A673 (cell line): ENCODE measurements at regions not wholly inside any gene's neighbourhood (a gene's known extent, or its start where the extent isn't known, plus 50 kb on each side); places are given as distances from the start of the nearest gene placed in this dataset.

Experiments used
- BruUV-seq: library from RNA; stranded (reverse); fragments of 400-500 nt; replicated peaks from 2 replicates; lab custom pipeline; 2021; lab: Mats Ljungman, UMichigan
- CTCF ChIA-PET: fragments of 300-600 bp; sonication (Branson Sonifier 250); formaldehyde crosslinking; loops from one replicate; lab custom pipeline; 2022; ENCODE audit warnings: antibody characterized with exemption; lab: Charles Lee
- POLR2A ChIA-PET: fragments of 300-600 bp; sonication (Branson Sonifier 250); formaldehyde crosslinking; loops from one replicate; lab custom pipeline; 2022; ENCODE audit warnings: antibody characterized with exemption; ENCODE audit not compliant: low non-redundant PET; lab: Charles Lee
- DNase-seq: peaks from one replicate; pipeline ENCODE4 v3.0.0-alpha.2; 2015; ENCODE audit warnings: low spot score
- H3K27ac ChIP-seq: fragments of 200-600 bp; sonication (generic); 2 replicates; pipeline ENCODE4 v1.5.1; 2016; ENCODE audit warnings: mixed run types, low read depth, mild to moderate bottlenecking, mixed read lengths, antibody characterized with exemption, low read length; ENCODE audit not compliant: poor library complexity, severe bottlenecking
- H3K27me3 ChIP-seq: fragments of 200-600 bp; sonication (generic); replicated peaks from 2 replicates; pipeline ENCODE4 v1.6.1; 2017; ENCODE audit warnings: mixed run types, low read depth, mild to moderate bottlenecking, mixed read lengths, antibody characterized with exemption, low read length; ENCODE audit not compliant: insufficient read depth, poor library complexity
- H3K36me3 ChIP-seq: fragments of 200-600 bp; sonication (generic); 2 replicates; pipeline ENCODE4 v1.6.1; 2016; ENCODE audit warnings: mixed run types, mild to moderate bottlenecking, mixed read lengths, antibody characterized with exemption, low read length; ENCODE audit not compliant: insufficient read depth, poor library complexity, severe bottlenecking
- H3K4me1 ChIP-seq: fragments of 200-600 bp; sonication (generic); 2 replicates; pipeline ENCODE4 v1.6.1; 2017; ENCODE audit warnings: mixed run types, mild to moderate bottlenecking, mixed read lengths, antibody characterized with exemption, low read length; ENCODE audit not compliant: insufficient read depth, poor library complexity, severe bottlenecking
- H3K4me3 ChIP-seq: fragments of 200-600 bp; sonication (generic); 2 replicates; pipeline ENCODE4 v1.5.1; 2016; ENCODE audit warnings: low read depth, mixed run types, mild to moderate bottlenecking, mixed read lengths, low read length; ENCODE audit not compliant: poor library complexity, severe bottlenecking
- H3K9me3 ChIP-seq: fragments of 200-600 bp; sonication (generic); 2 replicates; pipeline ENCODE4 v1.6.1; 2016; ENCODE audit warnings: mixed run types, low read depth, mild to moderate bottlenecking, mixed read lengths, antibody characterized with exemption, low read length; ENCODE audit not compliant: poor library complexity, severe bottlenecking
- CTCF ChIP-seq: fragments of 300-800, 200-600 bp; sonication (generic); conservative IDR thresholded peaks from 2 replicates; pipeline ENCODE4 v1.5.1; 2017; ENCODE audit warnings: low read depth, mild to moderate bottlenecking, antibody characterized with exemption, low read length, moderate library complexity, mixed read lengths
- EZH2 ChIP-seq: fragments of 200-600 bp; sonication (generic); IDR thresholded peaks from 2 replicates; pipeline ENCODE4 v1.6.1; 2017; ENCODE audit warnings: borderline replicate concordance, low read depth, mild to moderate bottlenecking, mixed read lengths, antibody characterized with exemption, low read length; ENCODE audit not compliant: poor library complexity, severe bottlenecking
- intact Hi-C: fragments of 100-400 bp; cut with micrococcal nuclease; formaldehyde crosslinking; loops from one replicate; pipeline ENCODE4 v1.10.0; 2022; ENCODE audit not compliant: unreplicated experiment

- intact Hi-C loops: no loop called here
- no peak overlapping the region for H3K27ac ChIP-seq
Measured at GRCh38 chr10:123587110-123587509, 79.0 kb upstream of the GPR26 start.

GRCh38 chr10:123588386-123588914, 77.7 kb upstream of the GPR26 start:
- H3K4me3 ChIP-seq: no peak overlapping the region
- ChIA-PET POLR2A (no interaction called here), CTCF (no interaction called here)
- no TSS peak for BruUV-seq
- no peak overlapping the region for H3K27ac ChIP-seq
- intact Hi-C loops: no loop called here
- H3K27me3 ChIP-seq: peaks cover 46% of the 10 kb centered on the region
- DNase-seq: no peak
- H3K4me1 ChIP-seq: no peaks in the 10 kb centered on the region
- no peaks in the 10 kb centered on the region for H3K9me3 ChIP-seq
- no peaks in the 10 kb centered on the region for H3K36me3 ChIP-seq
- TF ChIP-seq CTCF: no peak
- no peak for TF ChIP-seq EZH2

More at GRCh38 chr10:123587110-123587509, 79.0 kb upstream of the GPR26 start:
- H3K4me1 ChIP-seq: no peaks in the 10 kb centered on the region
- POLR2A ChIA-PET: no interaction called here
- DNase-seq: no peak
- peaks cover 59% of the 10 kb centered on the region for H3K27me3 ChIP-seq
- no peak for TF ChIP-seq CTCF
- no peak for TF ChIP-seq EZH2
- no peaks in the 10 kb centered on the region for H3K36me3 ChIP-seq
- BruUV-seq: no TSS peak
- CTCF ChIA-PET: interaction anchor here (0.5 kb wide), 1 partner anchor 20 kb away, joined by 3 read pairs; no protein-coding TSS in a partner anchor
- H3K9me3 ChIP-seq: no peaks in the 10 kb centered on the region
- H3K4me3 ChIP-seq: no peak overlapping the region

GRCh38 chr10:123595661-123596060, 70.5 kb upstream of the GPR26 start:
- BruUV-seq: no TSS peak
- Histone ChIP-seq H3K27ac (no peak overlapping the region), H3K4me1 (no peaks in the 10 kb centered on the region), H3K4me3 (no peak overlapping the region), H3K9me3 (no peaks in the 10 kb centered on the region), H3K27me3 (peaks cover 13% of the 10 kb centered on the region), H3K36me3 (no peaks in the 10 kb centered on the region)
- ChIA-PET POLR2A (no interaction called here), CTCF (no interaction called here)
- DNase-seq: no peak
- no peak for TF ChIP-seq EZH2
- TF ChIP-seq CTCF: no peak
- intact Hi-C loops: no loop called here
